K562 (cell line): ENCODE measurements at regions not wholly inside any gene's neighbourhood (a gene's known extent, or its start where the extent isn't known, plus 50 kb on each side); places are given as distances from the start of the nearest gene placed in this dataset.

ENCODE experiments used
- ATAC-seq: fragments of 200-7000 bp; cut with Tn5 transposase; 3 replicates; pipeline ENCODE4 v1.9.1; 2020; ENCODE audit warnings: moderate library complexity
- BruUV-seq: library from RNA; stranded (reverse); fragments of 400-500 nt; replicated peaks from 2 replicates; lab custom pipeline; 2021; lab: Mats Ljungman, UMichigan
- CTCF ChIA-PET: fragments of 300-600 bp; formaldehyde crosslinking; extraction: SDS; loops from one replicate; lab custom pipeline; 2021; ENCODE audit warnings: low intra/inter-chr PET ratio; lab: Yijun Ruan, JAX
- POLR2A ChIA-PET: fragments of 300-600, 350-650 bp; sonication (Branson Sonifier 250); formaldehyde crosslinking; extraction: SDS; loops from one replicate; lab custom pipeline; 2021; ENCODE audit warnings: antibody characterized with exemption, inconsistent platforms; lab: Yijun Ruan, JAX
- DNase-seq, 4 experiments: peaks; one replicate each; pipeline versions ENCODE4 v3.0.0 to v3.0.0-alpha.2; 2011 to 2018; ENCODE audit warnings: low spot score in 3 of 4, mixed read lengths in 3 of 4; ENCODE audit errors: extremely low read depth in 1 of 4
- FAIRE-seq: peaks from 2 replicates; lab custom pipeline; 2011; peaks lifted over from hg19 to GRCh38; lab: Jason Lieb, UNC
- H2AFZ ChIP-seq: 2 replicates; pipeline ENCODE4 v1.6.0; 2011; ENCODE audit warnings: low read depth, low read length, control low read depth, inconsistent platforms
- H3K27ac ChIP-seq: fragments of 200-600 bp; 3 replicates; pipeline ENCODE4 v1.8.0; 2011; ENCODE audit warnings: low read depth, mild to moderate bottlenecking, control low read depth, inconsistent platforms, low read length, moderate library complexity, mixed read lengths; ENCODE audit errors: extremely low read depth
- H3K27me3 ChIP-seq, 2 experiments: fragments of 300-600 bp in 1 of 2; 2 replicates in 1 of 2; 3 replicates in 1 of 2; pipeline versions ENCODE4 v1.6.0 to v1.8.0; 2011; ENCODE audit warnings: inconsistent platforms in 2 of 2, low read length in 2 of 2, mild to moderate bottlenecking in 1 of 2, mixed read lengths in 1 of 2, moderate library complexity in 1 of 2; ENCODE audit not compliant: control insufficient read depth in 2 of 2, insufficient read depth in 2 of 2
- H3K36me3 ChIP-seq: fragments of 300-600 bp; 3 replicates; pipeline ENCODE4 v1.8.0; 2011; ENCODE audit warnings: mild to moderate bottlenecking, low read length, inconsistent platforms; ENCODE audit not compliant: control insufficient read depth, insufficient read depth
- H3K4me1 ChIP-seq, 2 experiments: fragments of 200-600 bp in 1 of 2; replicated peaks in 1 of 2; 2 replicates in 1 of 2; 3 replicates in 1 of 2; pipeline versions ENCODE4 v1.5.1 to v1.8.0; 2011; ENCODE audit warnings: inconsistent platforms in 2 of 2, low read length in 2 of 2, mild to moderate bottlenecking in 1 of 2, mixed read lengths in 1 of 2, moderate library complexity in 1 of 2; ENCODE audit not compliant: control insufficient read depth in 2 of 2, insufficient read depth in 2 of 2
- H3K4me2 ChIP-seq: 2 replicates; pipeline ENCODE4 v1.6.1; 2011; ENCODE audit warnings: low read length, control low read depth, inconsistent platforms, mixed read lengths; ENCODE audit not compliant: insufficient read depth
- H3K4me3 ChIP-seq: fragments of 200-600 bp; sonication (generic), shearing (Covaris generic); 2 replicates; pipeline ENCODE4 v1.5.1; 2016; ENCODE audit warnings: control low read depth, inconsistent platforms
- H3K79me2 ChIP-seq: fragments of 200-600 bp; 3 replicates; pipeline ENCODE4 v1.8.0; 2011; ENCODE audit warnings: low read length, inconsistent platforms; ENCODE audit not compliant: control insufficient read depth, insufficient read depth
- H3K9ac ChIP-seq, 2 experiments: 2 replicates each; pipeline versions ENCODE4 v1.6.0 to v1.6.1; 2011; ENCODE audit warnings: low read depth in 2 of 2, low read length in 2 of 2, control low read depth in 1 of 2, inconsistent platforms in 1 of 2, mild to moderate bottlenecking in 1 of 2, mixed read lengths in 1 of 2; ENCODE audit not compliant: insufficient read depth in 1 of 2
- H3K9me1 ChIP-seq: one replicate; pipeline ENCODE4 v1.6.0; 2011; ENCODE audit warnings: inconsistent platforms, mild to moderate bottlenecking, low read length, moderate library complexity; ENCODE audit not compliant: control insufficient read depth, insufficient read depth
- H3K9me3 ChIP-seq: replicated peaks from 2 replicates; pipeline ENCODE4 v1.5.1; 2011; ENCODE audit warnings: low read depth, low read length, inconsistent platforms; ENCODE audit not compliant: control insufficient read depth, insufficient read depth
- H4K20me1 ChIP-seq: replicated peaks from 2 replicates; pipeline ENCODE4 v1.6.1; 2011; ENCODE audit warnings: low read length, inconsistent platforms, mixed read lengths; ENCODE audit not compliant: control insufficient read depth, insufficient read depth
- KAT8 ChIP-seq: fragments of 450-650 bp; IDR thresholded peaks from 2 replicates; pipeline ENCODE4 v1.6.1; 2016; ENCODE audit warnings: low read depth, mild to moderate bottlenecking
- RFX1 ChIP-seq: fragments of 450-650 bp; IDR thresholded peaks from 2 replicates; pipeline ENCODE4 v1.6.1; 2016; ENCODE audit warnings: mild to moderate bottlenecking, moderate library complexity
- TCFL5 ChIP-seq: fragments of 250-450 bp; sonication (Bioruptor Pico); conservative IDR thresholded peaks from 2 replicates; pipeline ENCODE4 v1.6.1; 2021; ENCODE audit warnings: mild to moderate bottlenecking, moderate library complexity, matching md5 sums
- THAP7 ChIP-seq: fragments of 250-450 bp; sonication (Bioruptor Pico); IDR thresholded peaks from 2 replicates; pipeline ENCODE4 v1.5.0; 2021
- TSC22D4 ChIP-seq: fragments of 450-650 bp; IDR thresholded peaks from 2 replicates; pipeline ENCODE4 v1.6.1; 2016; ENCODE audit warnings: missing genetic modification characterization, missing biosample characterization, control low read depth
- WGBS: fragments of 100-300 bp; shearing (Covaris generic); methylation state at CpG from one replicate; pipeline ENCODE4 v1.1.6; 2016; ENCODE audit warnings: low coverage, mixed read lengths; ENCODE audit not compliant: insufficient coverage; ENCODE audit errors: missing lambda C conversion rate; 5-methylcytosine and 5-hydroxymethylcytosine counted together
- in situ Hi-C: fragments of 300-500 bp; cut with MboI; formaldehyde crosslinking; loops from 4 replicates; pipeline ENCODE4 v1.15.0; 2018; ENCODE audit warnings: inconsistent platforms, mixed read lengths
- intact Hi-C: fragments of 100-400 bp; cut with micrococcal nuclease; formaldehyde crosslinking; loops from 2 replicates; pipeline ENCODE4 v1.14.2; 2022

GRCh38 chr4:81783558-81783957 is 311.9 kb upstream of the RASGEF1B start:
- intact Hi-C loops, result no loop called here
- H3K9ac ChIP-seq, result no peak overlapping the region
- H3K36me3 ChIP-seq, result no peaks in the 10 kb centered on the region
- in situ Hi-C loops, result no loop called here
- TF ChIP-seq RFX1, result peak; percentile 80
- TF ChIP-seq KAT8, result no peak
- H3K4me3 ChIP-seq, result no peak overlapping the region
- H3K79me2 ChIP-seq, result no peaks in the 10 kb centered on the region
- no peak for FAIRE-seq
- no peak overlapping the region for H3K27ac ChIP-seq
- ChIA-PET POLR2A (no interaction called here), CTCF (no interaction called here)
- H3K4me1 ChIP-seq, result peaks cover 12 to 25% of the 10 kb centered on the region in 2 experiments
- no peaks in the 10 kb centered on the region for H3K9me3 ChIP-seq
- ATAC-seq, result no peak
- no peaks in the 10 kb centered on the region for H3K27me3 ChIP-seq
- WGBS, result 67% methylated on average over 2 of the region's 2 CpGs
- no peak overlapping the region for H2AFZ ChIP-seq
- BruUV-seq, result no TSS peak
- no peak for DNase-seq
- no peaks in the 10 kb centered on the region for H3K9me1 ChIP-seq
- no peaks in the 10 kb centered on the region for H4K20me1 ChIP-seq
- no peak overlapping the region for H3K4me2 ChIP-seq

- H3K4me2 ChIP-seq, result no peak overlapping the region
- no peak for TF ChIP-seq THAP7 (CRISPR knock-in tag)
- TF ChIP-seq TCFL5, result no peak
- TF ChIP-seq TSC22D4 (tag), result no peak
- H3K4me3 ChIP-seq, result no peak overlapping the region
- no peaks in the 10 kb centered on the region for H3K36me3 ChIP-seq
- H3K9me1 ChIP-seq, result no peaks in the 10 kb centered on the region
- no peak overlapping the region for H3K27ac ChIP-seq
- H4K20me1 ChIP-seq, result no peaks in the 10 kb centered on the region
- no peaks in the 10 kb centered on the region for H3K27me3 ChIP-seq
- intact Hi-C loops (no loop called here), in situ Hi-C loops (no loop called here)
- CTCF ChIA-PET, result no interaction called here
- H3K79me2 ChIP-seq, result no peaks in the 10 kb centered on the region
- 33% methylated on average over 2 of the region's 2 CpGs for WGBS
- no TSS peak for BruUV-seq
- POLR2A ChIA-PET, result no interaction called here
- H3K4me1 ChIP-seq, result peaks cover 7 to 17% of the 10 kb centered on the region in 2 experiments
- H3K9me3 ChIP-seq, result no peaks in the 10 kb centered on the region
- FAIRE-seq (no peak), DNase-seq (no peak), ATAC-seq (no peak)
- H3K9ac ChIP-seq, result no peak overlapping the region
- H2AFZ ChIP-seq, result no peak overlapping the region
These were observed 310.1 kb upstream of the RASGEF1B start for GRCh38 chr4:81781799-81782198.
